HCT116 (cell line): ENCODE measurements at regions not wholly inside any gene's neighbourhood (a gene's known extent, or its start where the extent isn't known, plus 50 kb on each side); places are given as distances from the start of the nearest gene placed in this dataset.

Source experiments
- ATAC-seq: fragments of 200-7000 bp; cut with Tn5 transposase; 2 replicates; pipeline ENCODE4 v1.9.1; 2020; ENCODE audit warnings: mild to moderate bottlenecking, moderate library complexity
- BruUV-seq: library from RNA; stranded (reverse); fragments of 400-500 nt; replicated peaks from 2 replicates; lab custom pipeline; 2021; lab: Mats Ljungman, UMichigan
- CTCF ChIA-PET: fragments of 300-600 bp; sonication (Branson Sonifier 250); formaldehyde crosslinking; loops from one replicate; lab custom pipeline; 2021; ENCODE audit warnings: antibody characterized with exemption; lab: Charles Lee
- POLR2A ChIA-PET: fragments of 300-600, 350-600 bp; sonication (Branson Sonifier 250); formaldehyde crosslinking; loops from one replicate; lab custom pipeline; 2021; ENCODE audit warnings: antibody characterized with exemption; lab: Charles Lee
- RAD21 ChIA-PET, 2 experiments: fragments of 300-600 bp; sonication (Branson Sonifier 250); formaldehyde crosslinking; loops; one replicate each; lab custom pipeline; 2023; ENCODE audit warnings: low total read pairs in 2 of 2; ENCODE audit not compliant: uncharacterized antibody in 2 of 2, unreplicated experiment in 2 of 2, low non-redundant PET in 1 of 2; lab: Charles Lee
- DNase-seq: peaks from one replicate; pipeline ENCODE4 v3.0.0-alpha.2; 2010; ENCODE audit warnings: low read depth, low spot score
- H2AFZ ChIP-seq: fragments of 200-600 bp; shearing (Covaris generic), sonication (generic); 2 replicates; pipeline ENCODE4 v1.6.1; 2017; ENCODE audit warnings: low read depth, mixed run types, mixed read lengths, antibody characterized with exemption, low read length; ENCODE audit not compliant: poor library complexity, severe bottlenecking
- H3K27ac ChIP-seq: 2 replicates; pipeline ENCODE4 v1.5.1; 2012; ENCODE audit warnings: low read depth, low read length
- H3K27me3 ChIP-seq: fragments of 200-600 bp; sonication (generic); 2 replicates; pipeline ENCODE4 v1.6.1; 2016; ENCODE audit warnings: mixed run types, low read length, mixed read lengths; ENCODE audit not compliant: insufficient read depth
- H3K36me3 ChIP-seq, 2 experiments: fragments of 200-500 bp in 1 of 2; fragments of 200-600 bp in 1 of 2; sonication (Bioruptor generic) in 1 of 2; sonication (generic) in 1 of 2; 2 replicates each; pipeline versions ENCODE4 v1.5.1 to v1.6.1; 2014 to 2016; ENCODE audit warnings: low read length in 2 of 2, inconsistent platforms in 1 of 2, mixed read lengths in 1 of 2, mixed run types in 1 of 2; ENCODE audit not compliant: insufficient read depth in 2 of 2, control insufficient read depth in 1 of 2
- H3K4me1 ChIP-seq, 2 experiments: fragments of 200-600 bp in 1 of 2; sonication (generic) in 1 of 2; 2 replicates each; pipeline versions ENCODE4 v1.5.1 to v1.6.1; 2012 to 2017; ENCODE audit warnings: low read length in 2 of 2, inconsistent platforms in 1 of 2, mild to moderate bottlenecking in 1 of 2, mixed read lengths in 1 of 2, mixed run types in 1 of 2, moderate library complexity in 1 of 2; ENCODE audit not compliant: insufficient read depth in 2 of 2, control insufficient read depth in 1 of 2
- H3K4me2 ChIP-seq: fragments of 200-600 bp; sonication (generic); 2 replicates; pipeline ENCODE4 v1.6.1; 2017; ENCODE audit warnings: mixed run types, low read length, mixed read lengths
- H3K4me3 ChIP-seq, 2 experiments: fragments of 200-600 bp in 1 of 2; sonication (generic) in 1 of 2; replicated peaks in 1 of 2; 2 replicates each; pipeline ENCODE4 v1.5.1; 2011 to 2016; ENCODE audit warnings: low read length in 2 of 2, control low read depth in 1 of 2, low read depth in 1 of 2, mild to moderate bottlenecking in 1 of 2, mixed read lengths in 1 of 2, mixed run types in 1 of 2
- H3K79me2 ChIP-seq: fragments of 200-600 bp; sonication (generic); 2 replicates; pipeline ENCODE4 v1.6.1; 2017; ENCODE audit warnings: mild to moderate bottlenecking, mixed run types, low read length, moderate library complexity, mixed read lengths; ENCODE audit not compliant: insufficient read depth
- H3K9ac ChIP-seq: fragments of 200-600 bp; sonication (generic); 2 replicates; pipeline ENCODE4 v1.6.1; 2016; ENCODE audit warnings: low read length, mixed read lengths
- H3K9me2 ChIP-seq: fragments of 200-600 bp; sonication (generic), shearing (Covaris generic); 2 replicates; pipeline ENCODE4 v1.6.1; 2017; ENCODE audit warnings: mixed run types, mild to moderate bottlenecking, moderate library complexity; ENCODE audit not compliant: insufficient read depth
- H3K9me3 ChIP-seq, 2 experiments: fragments of 200-500 bp in 1 of 2; fragments of 200-600 bp in 1 of 2; sonication (Bioruptor generic) in 1 of 2; sonication (generic) in 1 of 2; 2 replicates each; pipeline ENCODE4 v1.6.1; 2014 to 2017; ENCODE audit warnings: low read length in 2 of 2, mixed read lengths in 2 of 2, inconsistent platforms in 1 of 2, low read depth in 1 of 2, mild to moderate bottlenecking in 1 of 2, mixed run types in 1 of 2, moderate library complexity in 1 of 2; ENCODE audit not compliant: control insufficient read depth in 1 of 2, insufficient read depth in 1 of 2
- H4K20me1 ChIP-seq: fragments of 200-600 bp; sonication (generic), shearing (Covaris generic); 2 replicates; pipeline ENCODE4 v1.6.1; 2017; ENCODE audit warnings: mixed run types, mild to moderate bottlenecking, moderate library complexity; ENCODE audit not compliant: insufficient read depth
- CBX3 ChIP-seq: IDR thresholded peaks from 2 replicates; pipeline ENCODE4 v1.6.1; 2012; ENCODE audit warnings: low read depth
- CEBPB ChIP-seq: IDR thresholded peaks from 2 replicates; pipeline ENCODE4 v1.6.1; 2012; ENCODE audit warnings: low read depth
- EGR1 ChIP-seq: IDR thresholded peaks from 2 replicates; pipeline ENCODE4 v1.6.1; 2012; ENCODE audit warnings: low read depth
- ELF1 ChIP-seq: IDR thresholded peaks from 2 replicates; pipeline ENCODE4 v1.6.1; 2012; ENCODE audit warnings: low read depth, borderline replicate concordance
- EZH2 ChIP-seq: fragments of 200-600 bp; sonication (generic); IDR thresholded peaks from 2 replicates; pipeline ENCODE4 v1.6.1; 2017; ENCODE audit warnings: antibody characterized with exemption, mixed run types
- FOSL1 ChIP-seq: IDR thresholded peaks from 2 replicates; pipeline ENCODE4 v1.6.1; 2012; ENCODE audit warnings: low read depth
- POLR2A ChIP-seq: IDR thresholded peaks from 2 replicates; pipeline ENCODE4 v1.7.0; 2011; ENCODE audit warnings: borderline replicate concordance; ENCODE audit not compliant: insufficient read depth, insufficient read length; ENCODE audit errors: extremely low read depth
- SIN3A ChIP-seq: IDR thresholded peaks from 2 replicates; pipeline ENCODE4 v1.6.1; 2012; ENCODE audit warnings: low read depth
- SP1 ChIP-seq: IDR thresholded peaks from 2 replicates; pipeline ENCODE4 v1.6.1; 2012; ENCODE audit warnings: low read depth
- SRF ChIP-seq: IDR thresholded peaks from 2 replicates; pipeline ENCODE4 v1.6.1; 2012; ENCODE audit warnings: low read depth
- TCF7L2 ChIP-seq: IDR thresholded peaks from 2 replicates; pipeline ENCODE4 v1.7.0; 2011; ENCODE audit warnings: borderline replicate concordance, inconsistent platforms; ENCODE audit not compliant: insufficient read depth, insufficient read length; ENCODE audit errors: extremely low read depth
- YY1 ChIP-seq: IDR thresholded peaks from 2 replicates; pipeline ENCODE4 v1.6.1; 2011; ENCODE audit warnings: low read length, low read depth, moderate library complexity, mild to moderate bottlenecking; ENCODE audit not compliant: insufficient replicate concordance; ENCODE audit errors: extremely low read depth
- intact Hi-C: fragments of 100-400 bp; cut with micrococcal nuclease; formaldehyde crosslinking; loops from 2 replicates; pipeline ENCODE4 v1.10.0; 2022
- TF ChIP-seq, protein P1 (sequence below): IDR thresholded peaks from 2 replicates; pipeline ENCODE4 v1.6.1; 2012
- TF ChIP-seq, protein P2 (sequence below): IDR thresholded peaks from 2 replicates; pipeline ENCODE4 v1.6.1; 2012; ENCODE audit warnings: low read depth

DNA sequence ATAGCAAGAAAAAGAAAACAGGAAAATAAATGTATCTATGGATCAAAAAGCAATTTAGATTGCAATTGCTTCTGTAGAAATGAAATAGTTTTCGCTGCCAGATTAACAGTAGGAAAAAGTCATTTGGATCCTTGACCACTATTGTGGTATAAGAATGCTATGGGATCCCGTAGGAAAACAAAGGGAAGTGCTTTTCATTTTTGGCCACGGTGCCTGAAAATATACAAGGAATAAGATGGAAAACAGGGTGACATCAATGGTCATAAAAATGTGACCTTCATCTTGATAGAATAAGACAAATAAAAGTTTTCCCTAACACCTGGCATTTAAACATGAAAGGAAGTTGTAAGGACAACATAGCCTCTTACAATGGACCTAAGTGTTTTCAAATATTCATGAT, 622.8 kb downstream of the DACH1 start:
- intact Hi-C loops, result no loop called here
- Histone ChIP-seq H4K20me1 (no peaks in the 10 kb centered on the region), H3K27ac (no peak overlapping the region), H3K4me2 (no peak overlapping the region), H3K4me3 (no peak overlapping the region), H3K4me1 (no peaks in the 10 kb centered on the region), H3K79me2 (no peaks in the 10 kb centered on the region), H3K9me3 (no peaks in the 10 kb centered on the region), H3K27me3 (no peaks in the 10 kb centered on the region), H2AFZ (no peak overlapping the region), H3K36me3 (no peaks in the 10 kb centered on the region), H3K9me2 (no peaks in the 10 kb centered on the region), H3K9ac (no peak overlapping the region)
- DNase-seq, result no peak
- CTCF ChIA-PET, result no interaction called here
- RAD21 ChIA-PET, result no interaction called here
- TF ChIP-seq FOSL1 (no peak), ELF1 (no peak), SRF (no peak), YY1 (no peak), EGR1 (no peak)
- no TSS peak for BruUV-seq
- no peak for ATAC-seq
- POLR2A ChIA-PET, result no interaction called here

DNA sequence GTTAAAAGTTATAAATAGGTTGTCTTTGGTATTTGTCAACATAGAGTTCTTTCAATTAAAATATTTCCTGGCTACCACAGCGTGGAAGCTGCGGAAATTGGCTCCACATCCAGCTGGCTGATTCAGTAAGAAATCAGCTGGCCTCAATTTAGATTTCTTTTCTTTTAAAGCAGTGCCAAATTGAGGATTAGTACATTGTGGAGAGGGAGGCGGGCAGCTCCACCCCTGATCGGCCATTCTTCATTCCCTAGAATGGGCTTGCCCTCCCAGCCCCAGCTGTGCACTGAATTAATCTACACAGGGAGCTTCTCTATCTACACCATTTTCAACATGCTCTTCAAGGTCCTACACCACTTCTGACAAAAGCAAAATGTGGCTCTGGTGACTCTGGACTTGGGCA, 624.8 kb downstream of the DACH1 start:
- RAD21 ChIA-PET, result no interaction called here
- no peak overlapping the region for H3K4me3 ChIP-seq
- POLR2A ChIA-PET, result no interaction called here
- no peaks in the 10 kb centered on the region for H3K36me3 ChIP-seq
- H3K9ac ChIP-seq, result no peak overlapping the region
- no peaks in the 10 kb centered on the region for H3K9me3 ChIP-seq
- CTCF ChIA-PET, result no interaction called here
- no peaks in the 10 kb centered on the region for H3K9me2 ChIP-seq
- H3K4me1 ChIP-seq, result no peaks in the 10 kb centered on the region
- no peak overlapping the region for H2AFZ ChIP-seq
- no peaks in the 10 kb centered on the region for H3K79me2 ChIP-seq
- no TSS peak for BruUV-seq
- TF ChIP-seq EZH2, result no peak
- TF ChIP-seq, protein P1, sequence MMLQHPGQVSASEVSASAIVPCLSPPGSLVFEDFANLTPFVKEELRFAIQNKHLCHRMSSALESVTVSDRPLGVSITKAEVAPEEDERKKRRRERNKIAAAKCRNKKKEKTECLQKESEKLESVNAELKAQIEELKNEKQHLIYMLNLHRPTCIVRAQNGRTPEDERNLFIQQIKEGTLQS, result no peak
- TF ChIP-seq, protein P2, sequence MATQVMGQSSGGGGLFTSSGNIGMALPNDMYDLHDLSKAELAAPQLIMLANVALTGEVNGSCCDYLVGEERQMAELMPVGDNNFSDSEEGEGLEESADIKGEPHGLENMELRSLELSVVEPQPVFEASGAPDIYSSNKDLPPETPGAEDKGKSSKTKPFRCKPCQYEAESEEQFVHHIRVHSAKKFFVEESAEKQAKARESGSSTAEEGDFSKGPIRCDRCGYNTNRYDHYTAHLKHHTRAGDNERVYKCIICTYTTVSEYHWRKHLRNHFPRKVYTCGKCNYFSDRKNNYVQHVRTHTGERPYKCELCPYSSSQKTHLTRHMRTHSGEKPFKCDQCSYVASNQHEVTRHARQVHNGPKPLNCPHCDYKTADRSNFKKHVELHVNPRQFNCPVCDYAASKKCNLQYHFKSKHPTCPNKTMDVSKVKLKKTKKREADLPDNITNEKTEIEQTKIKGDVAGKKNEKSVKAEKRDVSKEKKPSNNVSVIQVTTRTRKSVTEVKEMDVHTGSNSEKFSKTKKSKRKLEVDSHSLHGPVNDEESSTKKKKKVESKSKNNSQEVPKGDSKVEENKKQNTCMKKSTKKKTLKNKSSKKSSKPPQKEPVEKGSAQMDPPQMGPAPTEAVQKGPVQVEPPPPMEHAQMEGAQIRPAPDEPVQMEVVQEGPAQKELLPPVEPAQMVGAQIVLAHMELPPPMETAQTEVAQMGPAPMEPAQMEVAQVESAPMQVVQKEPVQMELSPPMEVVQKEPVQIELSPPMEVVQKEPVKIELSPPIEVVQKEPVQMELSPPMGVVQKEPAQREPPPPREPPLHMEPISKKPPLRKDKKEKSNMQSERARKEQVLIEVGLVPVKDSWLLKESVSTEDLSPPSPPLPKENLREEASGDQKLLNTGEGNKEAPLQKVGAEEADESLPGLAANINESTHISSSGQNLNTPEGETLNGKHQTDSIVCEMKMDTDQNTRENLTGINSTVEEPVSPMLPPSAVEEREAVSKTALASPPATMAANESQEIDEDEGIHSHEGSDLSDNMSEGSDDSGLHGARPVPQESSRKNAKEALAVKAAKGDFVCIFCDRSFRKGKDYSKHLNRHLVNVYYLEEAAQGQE, result no peak
- TF ChIP-seq SP1, result no peak
- TF ChIP-seq POLR2A, result no peak
- TF ChIP-seq EGR1, result no peak
- no peak for TF ChIP-seq FOSL1
- TF ChIP-seq CEBPB, result no peak
- no peak for TF ChIP-seq SIN3A
- TF ChIP-seq TCF7L2, result no peak
- no peak for TF ChIP-seq SRF
- no peak for TF ChIP-seq CBX3
- TF ChIP-seq, all 23 proteins: peak for 0
- ATAC-seq (no peak), DNase-seq (no peak)
- intact Hi-C loops, result no loop called here
- Histone ChIP-seq H3K27ac (no peak overlapping the region), H3K27me3 (no peaks in the 10 kb centered on the region), H4K20me1 (no peaks in the 10 kb centered on the region), H3K4me2 (no peak overlapping the region)
